GM12875 (cell line): ENCODE measurements at regions not wholly inside any gene's neighbourhood (a gene's known extent, or its start where the extent isn't known, plus 50 kb on each side); places are given as distances from the start of the nearest gene placed in this dataset.

Experiments used
- H3K4me3 ChIP-seq: one replicate; pipeline ENCODE4 v1.5.1; 2011; ENCODE audit warnings: low read depth, low read length, control low read depth
- TF ChIP-seq, protein P1 (sequence below): IDR thresholded peaks from 2 replicates; pipeline ENCODE4 v1.5.1; 2011; ENCODE audit warnings: low read depth, mild to moderate bottlenecking, control low read depth, inconsistent platforms, low read length, moderate library complexity, borderline replicate concordance; ENCODE audit not compliant: insufficient read depth

DNA sequence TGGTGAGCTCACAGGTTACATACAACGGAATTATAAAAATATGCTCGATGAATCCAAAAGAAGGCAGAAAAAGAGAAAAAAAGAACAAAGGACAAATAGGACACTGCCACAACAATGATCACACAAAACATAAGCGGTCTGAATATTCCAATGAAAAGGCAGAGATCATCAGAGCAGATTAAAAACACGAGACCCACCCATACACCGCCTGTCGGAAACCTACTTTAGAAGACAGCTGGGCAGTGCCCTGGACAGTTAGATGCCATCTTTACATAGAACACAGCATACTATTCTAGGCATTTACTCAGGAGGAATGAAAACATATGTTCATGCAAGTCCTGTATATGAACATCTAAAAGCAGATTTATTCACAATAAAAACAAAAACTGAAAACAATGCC lies 204.1 kb downstream of the TTLL2 start:
- TF ChIP-seq, protein P1, sequence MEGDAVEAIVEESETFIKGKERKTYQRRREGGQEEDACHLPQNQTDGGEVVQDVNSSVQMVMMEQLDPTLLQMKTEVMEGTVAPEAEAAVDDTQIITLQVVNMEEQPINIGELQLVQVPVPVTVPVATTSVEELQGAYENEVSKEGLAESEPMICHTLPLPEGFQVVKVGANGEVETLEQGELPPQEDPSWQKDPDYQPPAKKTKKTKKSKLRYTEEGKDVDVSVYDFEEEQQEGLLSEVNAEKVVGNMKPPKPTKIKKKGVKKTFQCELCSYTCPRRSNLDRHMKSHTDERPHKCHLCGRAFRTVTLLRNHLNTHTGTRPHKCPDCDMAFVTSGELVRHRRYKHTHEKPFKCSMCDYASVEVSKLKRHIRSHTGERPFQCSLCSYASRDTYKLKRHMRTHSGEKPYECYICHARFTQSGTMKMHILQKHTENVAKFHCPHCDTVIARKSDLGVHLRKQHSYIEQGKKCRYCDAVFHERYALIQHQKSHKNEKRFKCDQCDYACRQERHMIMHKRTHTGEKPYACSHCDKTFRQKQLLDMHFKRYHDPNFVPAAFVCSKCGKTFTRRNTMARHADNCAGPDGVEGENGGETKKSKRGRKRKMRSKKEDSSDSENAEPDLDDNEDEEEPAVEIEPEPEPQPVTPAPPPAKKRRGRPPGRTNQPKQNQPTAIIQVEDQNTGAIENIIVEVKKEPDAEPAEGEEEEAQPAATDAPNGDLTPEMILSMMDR = no peak
- no peak overlapping the region for H3K4me3 ChIP-seq

DNA sequence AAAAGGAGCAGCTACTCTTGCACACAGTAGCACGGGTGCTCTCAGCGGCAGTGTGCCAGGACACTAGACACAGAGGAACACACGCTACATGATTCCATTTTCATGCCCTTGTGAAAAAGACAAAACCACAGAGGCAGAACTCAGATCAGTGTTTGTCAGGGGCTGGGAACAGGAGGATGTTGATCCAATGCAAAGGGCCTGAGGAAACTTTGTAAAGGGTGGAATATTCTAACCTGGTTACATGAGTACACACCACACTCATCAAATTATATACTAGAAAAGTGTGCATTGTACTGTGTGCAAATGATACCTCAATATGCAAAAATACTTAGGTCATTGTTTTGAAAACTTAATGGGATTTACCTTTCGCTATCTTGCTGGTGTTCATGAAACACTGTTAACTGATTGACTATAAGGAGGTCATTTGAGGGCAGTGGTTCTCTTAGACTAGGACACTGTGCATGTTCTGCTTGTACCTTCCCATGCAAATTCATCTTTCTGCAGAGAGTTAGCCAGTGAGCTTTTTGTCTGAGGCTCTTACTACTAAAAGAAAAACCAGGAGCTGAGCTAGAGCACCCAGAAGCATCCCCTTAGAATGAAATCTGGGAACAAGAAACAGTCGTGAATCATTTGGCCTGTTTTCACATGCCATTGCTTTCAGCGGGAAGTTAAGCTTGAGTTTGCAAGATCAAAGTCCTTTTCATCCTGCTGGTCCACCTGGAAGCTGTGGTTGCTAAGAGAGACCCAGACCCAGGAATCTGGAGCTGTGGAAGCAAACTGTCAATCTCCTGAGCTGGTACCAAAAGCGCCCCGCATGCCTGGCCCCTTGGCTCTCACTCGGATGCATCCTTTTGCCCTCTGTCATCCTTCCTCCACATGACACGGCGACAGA lies 204.8 kb downstream of the TTLL2 start:
- TF ChIP-seq, protein P1 = no peak
- no peak overlapping the region for H3K4me3 ChIP-seq

DNA sequence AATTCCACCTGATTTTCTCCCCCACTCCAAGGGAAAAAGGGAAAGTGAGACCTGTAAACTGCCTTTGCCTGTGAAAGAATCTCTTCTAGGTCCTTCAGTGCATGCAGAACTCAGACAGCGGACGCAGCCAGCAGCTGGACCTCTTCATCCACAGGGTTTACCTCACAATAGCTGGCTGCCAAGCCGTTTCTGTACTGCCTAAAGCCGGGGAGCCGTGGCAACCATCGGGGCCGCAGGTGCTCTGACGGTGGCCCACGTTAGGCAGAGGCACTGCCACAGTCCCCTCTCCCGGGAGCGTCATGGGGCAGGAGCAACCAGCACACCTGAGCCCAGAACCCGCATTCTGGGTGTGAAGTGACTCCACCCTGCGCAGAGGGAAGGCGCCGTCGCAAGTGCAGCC lies 206.1 kb downstream of the TTLL2 start:
- H3K4me3 ChIP-seq = no peak overlapping the region
- TF ChIP-seq, protein P1 = no peak

DNA sequence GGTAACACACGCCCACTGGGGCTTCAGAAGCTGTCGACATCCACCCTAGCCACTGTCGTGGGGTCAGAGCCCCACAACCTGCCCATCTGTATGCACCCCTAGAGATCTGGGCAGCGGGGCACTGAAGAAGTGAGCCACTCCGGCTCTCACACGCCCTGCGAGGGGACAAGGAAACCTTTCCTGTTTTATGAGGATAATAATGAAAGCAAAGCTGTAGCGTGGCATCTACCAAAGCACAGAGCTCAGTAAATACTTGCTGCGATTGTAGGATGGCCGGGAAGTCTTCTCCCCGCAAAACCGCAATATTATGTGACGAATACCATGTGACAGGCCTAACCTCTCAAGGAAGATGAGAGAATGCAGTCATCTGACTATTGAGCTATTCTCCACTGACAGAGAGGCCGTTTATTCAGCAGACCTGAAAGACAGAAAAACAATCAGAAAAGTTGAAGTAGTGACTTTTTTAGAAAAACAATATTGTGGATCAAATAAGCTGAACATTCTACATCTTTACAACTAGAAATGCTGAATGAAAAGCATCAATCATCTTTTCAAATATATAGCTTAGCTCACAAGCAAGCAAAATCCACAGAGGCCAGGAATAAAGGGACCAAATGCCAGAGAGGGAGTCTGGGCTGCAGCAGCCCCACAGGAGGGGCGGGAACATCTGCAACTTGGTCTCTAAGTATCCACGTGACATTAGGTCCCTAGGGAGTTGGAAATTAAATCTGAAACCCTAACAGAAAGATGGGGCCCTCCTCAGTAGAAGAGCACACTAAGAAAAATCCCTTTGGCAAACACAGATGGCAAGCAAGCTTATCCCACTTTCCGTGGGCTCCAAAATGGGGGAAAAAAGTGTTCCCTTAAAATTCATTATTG lies 207.8 kb downstream of the TTLL2 start:
- TF ChIP-seq, protein P1 = no peak
- no peak overlapping the region for H3K4me3 ChIP-seq

DNA sequence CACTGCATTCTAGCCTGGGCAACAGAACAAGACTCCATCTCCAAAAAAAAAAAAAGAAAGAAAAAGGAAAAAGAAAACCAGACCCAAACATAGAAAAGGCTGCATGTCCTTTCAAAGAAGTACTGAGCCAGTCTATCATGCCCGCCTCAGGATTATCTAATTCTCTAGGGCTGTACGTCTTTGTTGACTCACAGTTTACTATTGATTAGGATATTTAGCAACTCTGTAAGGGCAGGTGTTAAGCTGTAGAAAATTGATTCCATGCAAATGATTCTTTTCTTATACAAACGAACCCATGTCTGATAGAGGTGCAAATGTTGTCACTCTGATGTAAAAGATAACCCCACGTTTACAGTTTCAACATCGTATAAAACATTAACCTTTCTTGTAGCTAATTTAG lies 209.0 kb downstream of the TTLL2 start:
- TF ChIP-seq, protein P1 = no peak
- H3K4me3 ChIP-seq = no peak overlapping the region

DNA sequence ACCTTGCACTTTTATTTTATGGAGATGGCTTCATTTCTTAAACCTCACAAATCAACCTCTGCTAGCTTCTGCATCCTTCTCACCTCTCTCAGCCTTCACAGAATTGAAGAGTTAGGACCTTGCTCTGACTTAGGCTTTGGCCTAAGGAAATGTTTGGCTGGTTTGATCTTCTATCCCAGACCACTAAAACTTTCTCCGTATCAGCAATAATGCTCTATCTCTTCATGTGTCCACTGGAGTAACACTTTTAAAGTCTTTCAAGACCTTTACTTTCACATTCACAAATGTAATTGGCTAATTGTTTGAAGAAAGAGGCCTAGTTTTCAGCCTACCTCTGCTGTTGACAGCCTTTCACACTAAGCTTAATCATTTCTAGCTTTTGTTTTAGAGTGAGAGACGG lies 212.9 kb downstream of the TTLL2 start:
- TF ChIP-seq, protein P1 = no peak
- H3K4me3 ChIP-seq = no peak overlapping the region
